CD4-positive, alpha-beta memory T cell (primary cell): ENCODE measurements at regions not wholly inside any gene's neighbourhood (a gene's known extent, or its start where the extent isn't known, plus 50 kb on each side); places are given as distances from the start of the nearest gene placed in this dataset.

Source experiments
- CTCF ChIA-PET: fragments of 350-600 bp; sonication (Branson Sonifier 250); formaldehyde crosslinking; loops from one replicate; lab custom pipeline; 2021; ENCODE audit warnings: inconsistent platforms; ENCODE audit not compliant: partially characterized antibody; lab: Charles Lee
- POLR2A ChIA-PET: fragments of 350-600 bp; sonication (Branson Sonifier 250); formaldehyde crosslinking; loops from one replicate; lab custom pipeline; 2021; ENCODE audit not compliant: partially characterized antibody; lab: Charles Lee
- DNase-seq, 5 donors: peaks; one replicate each; pipeline versions ENCODE4 v3.0.0 to v3.0.0-alpha.2; 2020 to 2022; ENCODE audit warnings: mixed read lengths in 1 of 5
- H3K27ac ChIP-seq: one replicate; pipeline ENCODE4 v1.7.0; 2013; ENCODE audit warnings: low read depth, low read length
- H3K27me3 ChIP-seq: 2 replicates; pipeline ENCODE4 v1.7.0; 2013; ENCODE audit warnings: mild to moderate bottlenecking, low read length, moderate library complexity; ENCODE audit not compliant: insufficient read depth
- H3K36me3 ChIP-seq: 2 replicates; pipeline ENCODE4 v1.7.0; 2013; ENCODE audit warnings: mild to moderate bottlenecking, low read length, moderate library complexity; ENCODE audit not compliant: insufficient read depth
- H3K4me1 ChIP-seq: 2 replicates; pipeline ENCODE4 v1.7.0; 2013; ENCODE audit warnings: mild to moderate bottlenecking, low read length, moderate library complexity; ENCODE audit not compliant: insufficient read depth
- H3K4me3 ChIP-seq, 2 donors: one replicate each; pipeline ENCODE4 v1.7.0; 2013; ENCODE audit warnings: low read length in 2 of 2, mild to moderate bottlenecking in 1 of 2
- H3K9me3 ChIP-seq, 2 donors: one replicate each; pipeline ENCODE4 v1.7.0; 2013; ENCODE audit warnings: low read length in 2 of 2, control low read depth in 1 of 2; ENCODE audit not compliant: control insufficient read depth in 1 of 2
- H3K27ac Mint-ChIP-seq, 7 donors: one replicate each; pipeline ENCODE4 v1.8.0; 2020 to 2021; ENCODE audit warnings: mixed read lengths in 7 of 7, mild to moderate bottlenecking in 6 of 7, inconsistent platforms in 3 of 7, moderate library complexity in 3 of 7
- H3K27me3 Mint-ChIP-seq, 2 donors: one replicate each; pipeline ENCODE4 v1.8.0; 2020 to 2021; ENCODE audit warnings: mixed read lengths in 2 of 2
- H3K36me3 Mint-ChIP-seq, 2 donors: one replicate each; pipeline ENCODE4 v1.8.0; 2020 to 2021; ENCODE audit warnings: mixed read lengths in 2 of 2, inconsistent platforms in 1 of 2, mild to moderate bottlenecking in 1 of 2
- H3K4me1 Mint-ChIP-seq, 4 donors: one replicate each; pipeline ENCODE4 v1.8.0; 2020 to 2021; ENCODE audit warnings: mixed read lengths in 4 of 4, mild to moderate bottlenecking in 1 of 4
- H3K4me3 Mint-ChIP-seq, 8 donors: one replicate each; pipeline ENCODE4 v1.8.0; 2020 to 2021; ENCODE audit warnings: mixed read lengths in 8 of 8, mild to moderate bottlenecking in 7 of 8, moderate library complexity in 6 of 8, inconsistent platforms in 3 of 8
- H3K9me3 Mint-ChIP-seq, 8 donors: one replicate each; pipeline ENCODE4 v1.8.0; 2020 to 2021; ENCODE audit warnings: mixed read lengths in 8 of 8, mild to moderate bottlenecking in 5 of 8, inconsistent platforms in 3 of 8, moderate library complexity in 1 of 8
- intact Hi-C: fragments of 100-400 bp; cut with micrococcal nuclease; formaldehyde crosslinking; loops from one replicate; pipeline ENCODE4 v1.15.1; 2023

DNA sequence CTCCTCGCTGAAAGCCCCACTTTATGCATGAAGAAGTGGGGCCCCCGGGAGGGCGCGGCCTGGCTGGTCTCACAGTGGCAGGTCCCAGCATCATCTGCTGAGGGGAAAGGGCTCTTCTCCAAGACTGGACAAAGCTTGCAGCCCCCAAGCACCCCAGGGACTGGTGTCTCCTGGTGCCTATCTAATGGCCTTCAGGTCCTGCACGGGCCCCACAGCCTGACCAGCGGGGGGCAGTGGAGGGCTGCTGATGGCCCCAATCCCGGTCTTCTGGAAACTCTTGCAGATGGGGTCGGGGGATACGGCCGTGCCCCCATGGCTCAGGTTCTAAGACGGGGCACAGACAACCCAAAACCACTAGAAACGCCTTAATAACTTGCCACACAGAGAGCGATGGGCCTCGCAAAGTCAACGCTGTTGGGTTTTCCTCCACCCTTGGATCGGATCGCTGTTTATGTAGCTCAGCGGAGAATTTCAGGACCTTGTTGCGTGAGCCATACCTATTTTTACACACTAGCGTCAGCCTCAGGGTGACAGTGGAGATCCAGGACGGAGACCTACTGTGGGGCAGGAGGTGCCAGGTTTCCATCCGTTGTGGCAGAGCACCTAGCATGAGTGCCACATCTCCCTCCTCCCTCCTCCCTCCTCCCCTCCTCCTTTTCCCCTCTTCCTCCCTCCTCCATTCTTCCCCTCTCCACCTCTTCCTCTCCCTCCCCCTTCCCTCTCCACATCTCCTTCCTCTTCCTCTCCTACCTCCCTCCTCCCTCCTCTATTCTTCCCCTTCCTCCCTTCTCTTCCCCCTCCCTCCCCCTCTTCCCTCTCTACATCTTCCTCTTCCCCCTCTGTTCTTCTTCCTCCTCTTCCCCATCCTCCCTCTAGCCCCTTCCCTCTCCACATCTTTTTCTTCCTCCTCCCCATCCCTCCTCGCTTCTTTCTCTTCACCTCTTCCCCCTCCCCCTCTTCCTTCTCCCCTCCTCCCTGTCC, 79.3 kb upstream of the ALDH1L1 start:
- no peak overlapping the region for H3K4me3 Mint-ChIP-seq
- POLR2A ChIA-PET = no interaction called here
- no peak for DNase-seq
- H3K4me1 Mint-ChIP-seq = no peaks in the 10 kb centered on the region
- no peak overlapping the region for H3K27ac Mint-ChIP-seq
- Histone ChIP-seq H3K4me3 (no peak overlapping the region), H3K27ac (no peak overlapping the region), H3K4me1 (no peaks in the 10 kb centered on the region), H3K36me3 (no peaks in the 10 kb centered on the region), H3K9me3 (no peaks in the 10 kb centered on the region), H3K27me3 (no peaks in the 10 kb centered on the region)
- no peaks in the 10 kb centered on the region for H3K9me3 Mint-ChIP-seq
- peaks cover 5 to 17% of the 10 kb centered on the region in 2 donors for H3K27me3 Mint-ChIP-seq
- intact Hi-C loops = no loop called here
- CTCF ChIA-PET = no interaction called here
- H3K36me3 Mint-ChIP-seq = no peaks in the 10 kb centered on the region

- H3K27ac ChIP-seq = no peak overlapping the region
- intact Hi-C loops = no loop called here
- no peaks in the 10 kb centered on the region for H3K36me3 Mint-ChIP-seq
- H3K36me3 ChIP-seq = no peaks in the 10 kb centered on the region
- no peak overlapping the region for H3K27ac Mint-ChIP-seq
- ChIA-PET CTCF (no interaction called here), POLR2A (no interaction called here)
- H3K9me3 Mint-ChIP-seq = no peaks in the 10 kb centered on the region
- no peaks in the 10 kb centered on the region for H3K27me3 ChIP-seq
- H3K9me3 ChIP-seq = no peaks in the 10 kb centered on the region
- no peaks in the 10 kb centered on the region for H3K4me1 Mint-ChIP-seq
- no peak for DNase-seq
- no peak overlapping the region for H3K4me3 Mint-ChIP-seq
- peaks cover 3 to 14% of the 10 kb centered on the region in 2 donors for H3K27me3 Mint-ChIP-seq
- no peak overlapping the region for H3K4me3 ChIP-seq
- no peaks in the 10 kb centered on the region for H3K4me1 ChIP-seq
Observed at GRCh38 chr3:126258670-126259069, 78.3 kb upstream of the ALDH1L1 start.

GRCh38 chr3:126257984-126258383, 77.6 kb upstream of the ALDH1L1 start:
- no peak for DNase-seq
- H3K9me3 ChIP-seq = no peaks in the 10 kb centered on the region
- Mint-ChIP-seq H3K4me3 (no peak overlapping the region), H3K4me1 (no peaks in the 10 kb centered on the region), H3K9me3 (no peaks in the 10 kb centered on the region), H3K27me3 (peaks cover 3 to 13% of the 10 kb centered on the region in 2 donors), H3K27ac (no peak overlapping the region), H3K36me3 (no peaks in the 10 kb centered on the region)
- H3K27me3 ChIP-seq = no peaks in the 10 kb centered on the region
- no peaks in the 10 kb centered on the region for H3K4me1 ChIP-seq
- no peak overlapping the region for H3K4me3 ChIP-seq
- ChIA-PET CTCF (no interaction called here), POLR2A (no interaction called here)
- no peak overlapping the region for H3K27ac ChIP-seq
- H3K36me3 ChIP-seq = no peaks in the 10 kb centered on the region
- intact Hi-C loops = no loop called here

DNA sequence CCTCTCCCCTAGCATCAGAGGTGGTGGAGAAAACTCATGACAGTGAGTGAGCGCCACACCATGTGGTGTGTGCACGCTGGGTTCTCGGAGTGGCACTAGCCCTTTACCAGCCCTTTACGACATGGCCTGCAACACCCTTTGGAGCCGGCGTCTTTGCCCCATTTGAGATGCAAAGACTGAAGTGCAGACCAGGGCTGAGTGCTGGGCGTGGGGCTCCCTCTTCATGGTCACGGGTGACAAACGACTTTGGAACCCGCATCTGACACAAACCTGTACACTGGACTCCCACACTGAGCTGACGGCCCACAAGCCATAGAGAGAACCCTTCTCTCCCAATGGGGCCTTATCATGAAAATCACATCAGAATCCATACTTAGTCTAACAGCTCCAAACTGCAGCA, 76.8 kb upstream of the ALDH1L1 start:
- no peaks in the 10 kb centered on the region for H3K4me1 Mint-ChIP-seq
- H3K27ac Mint-ChIP-seq = peak overlapping the region in 1 of 7 donors; percentile 16
- H3K4me3 Mint-ChIP-seq = no peak overlapping the region
- Histone ChIP-seq H3K27ac (no peak overlapping the region), H3K4me3 (no peak overlapping the region), H3K36me3 (no peaks in the 10 kb centered on the region), H3K9me3 (no peaks in the 10 kb centered on the region), H3K27me3 (no peaks in the 10 kb centered on the region), H3K4me1 (no peaks in the 10 kb centered on the region)
- no peaks in the 10 kb centered on the region for H3K36me3 Mint-ChIP-seq
- POLR2A ChIA-PET = no interaction called here
- intact Hi-C loops = no loop called here
- CTCF ChIA-PET = interaction anchor here (0.8 kb wide), 1 partner anchor 13 kb away, joined by 3 read pairs; no protein-coding TSS in a partner anchor
- DNase-seq = no peak
- H3K9me3 Mint-ChIP-seq = no peaks in the 10 kb centered on the region
- peaks cover 2 to 8% of the 10 kb centered on the region in 2 donors for H3K27me3 Mint-ChIP-seq

GRCh38 chr3:126256251-126256650, 75.9 kb upstream of the ALDH1L1 start:
- no peaks in the 10 kb centered on the region for H3K36me3 Mint-ChIP-seq
- H3K27me3 ChIP-seq = no peaks in the 10 kb centered on the region
- no peaks in the 10 kb centered on the region for H3K36me3 ChIP-seq
- ChIA-PET POLR2A (no interaction called here), CTCF (no interaction called here)
- H3K9me3 ChIP-seq = no peaks in the 10 kb centered on the region
- no peaks in the 10 kb centered on the region for H3K4me1 ChIP-seq
- no peak overlapping the region for H3K4me3 Mint-ChIP-seq
- peaks cover under 1 to 3% of the 10 kb centered on the region in 2 donors for H3K27me3 Mint-ChIP-seq
- no peak for DNase-seq
- no peaks in the 10 kb centered on the region for H3K9me3 Mint-ChIP-seq
- H3K4me1 Mint-ChIP-seq = no peaks in the 10 kb centered on the region
- H3K27ac Mint-ChIP-seq = no peak overlapping the region
- no peak overlapping the region for H3K4me3 ChIP-seq
- intact Hi-C loops = no loop called here
- no peak overlapping the region for H3K27ac ChIP-seq

- Mint-ChIP-seq H3K27ac (no peak overlapping the region), H3K4me1 (no peaks in the 10 kb centered on the region), H3K4me3 (no peak overlapping the region), H3K27me3 (peaks cover 0 to 3% of the 10 kb centered on the region in 2 donors), H3K9me3 (peaks cover 0 to 5% (median 1%) of the 10 kb centered on the region in 8 donors), H3K36me3 (no peaks in the 10 kb centered on the region)
- no peak overlapping the region for H3K4me3 ChIP-seq
- no peaks in the 10 kb centered on the region for H3K36me3 ChIP-seq
- intact Hi-C loops = no loop called here
- no peaks in the 10 kb centered on the region for H3K27me3 ChIP-seq
- H3K9me3 ChIP-seq = no peaks in the 10 kb centered on the region
- ChIA-PET CTCF (no interaction called here), POLR2A (no interaction called here)
- H3K27ac ChIP-seq = no peak overlapping the region
- H3K4me1 ChIP-seq = no peaks in the 10 kb centered on the region
- no peak for DNase-seq
Observed at GRCh38 chr3:126253072-126253471, 72.7 kb upstream of the ALDH1L1 start.

DNA sequence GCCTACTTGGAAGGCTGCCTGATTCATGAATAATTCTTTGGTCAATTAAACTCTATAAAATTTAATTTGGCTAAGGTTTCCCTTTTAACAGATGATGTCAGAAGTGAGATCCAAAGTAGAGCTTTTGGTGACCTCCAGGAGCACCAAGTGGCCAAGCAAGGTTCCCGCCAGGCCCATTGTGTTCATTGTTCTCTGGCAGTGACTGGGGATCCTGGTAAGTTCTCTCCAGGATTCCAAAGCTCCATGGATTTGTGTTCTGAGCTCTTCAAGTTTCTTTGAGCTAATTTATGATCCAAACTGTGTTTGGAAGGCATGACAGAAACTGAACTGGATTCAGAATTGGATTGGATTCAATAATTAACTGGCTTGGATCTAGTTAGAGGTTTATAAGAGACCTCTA, 72.0 kb upstream of the ALDH1L1 start:
- Histone ChIP-seq H3K4me3 (no peak overlapping the region), H3K27me3 (no peaks in the 10 kb centered on the region), H3K4me1 (no peaks in the 10 kb centered on the region), H3K36me3 (no peaks in the 10 kb centered on the region), H3K9me3 (no peaks in the 10 kb centered on the region), H3K27ac (no peak overlapping the region)
- Mint-ChIP-seq H3K27ac (no peak overlapping the region), H3K36me3 (no peaks in the 10 kb centered on the region), H3K4me3 (no peak overlapping the region), H3K4me1 (no peaks in the 10 kb centered on the region), H3K9me3 (peaks cover 0 to 10% (median 5%) of the 10 kb centered on the region in 8 donors), H3K27me3 (peaks cover 0 to 3% of the 10 kb centered on the region in 2 donors)
- POLR2A ChIA-PET = no interaction called here
- intact Hi-C loops = no loop called here
- no peak for DNase-seq
- CTCF ChIA-PET = no interaction called here
